PC-3 (cell line): ENCODE measurements at regions not wholly inside any gene's neighbourhood (a gene's known extent, or its start where the extent isn't known, plus 50 kb on each side); places are given as distances from the start of the nearest gene placed in this dataset.
"Not testable (repeated sequence)": the region's sequence is repeated elsewhere in the genome, so short reads cannot be mapped to it uniquely, and the experiment has no call there.

Experiments
- ATAC-seq: fragments of 200-7000 bp; cut with Tn5 transposase; 2 replicates; pipeline ENCODE4 v1.9.1; 2020; ENCODE audit warnings: mild to moderate bottlenecking, moderate library complexity
- BruUV-seq: library from RNA; stranded (reverse); fragments of 400-500 nt; replicated peaks from 2 replicates; lab custom pipeline; 2021; lab: Mats Ljungman, UMichigan
- CTCF ChIA-PET: fragments of 300-600 bp; sonication (Branson Sonifier 250); formaldehyde crosslinking; loops from one replicate; lab custom pipeline; 2022; ENCODE audit warnings: antibody characterized with exemption; lab: Charles Lee
- POLR2A ChIA-PET: fragments of 300-600 bp; sonication (Branson Sonifier 250); formaldehyde crosslinking; loops from one replicate; lab custom pipeline; 2022; ENCODE audit warnings: antibody characterized with exemption; ENCODE audit not compliant: unreplicated experiment; lab: Charles Lee
- DNase-seq: peaks from one replicate; pipeline ENCODE4 v3.0.0-alpha.2; 2015
- H2AFZ ChIP-seq: fragments of 300-600 bp; sonication (generic); 2 replicates; pipeline ENCODE4 v1.6.0; 2016; ENCODE audit warnings: antibody characterized with exemption, low read length
- H3F3A ChIP-seq: fragments of 300-600 bp; sonication (generic); one replicate; pipeline ENCODE4 v1.6.0; 2017; ENCODE audit warnings: antibody characterized with exemption, low read length, control low read depth, mild to moderate bottlenecking; ENCODE audit not compliant: unreplicated experiment
- H3K27ac ChIP-seq: fragments of 300-600 bp; sonication (generic); 2 replicates; pipeline ENCODE4 v1.5.1; 2016; ENCODE audit warnings: mild to moderate bottlenecking, low read length
- H3K27me3 ChIP-seq: fragments of 300-600 bp; sonication (generic); 2 replicates; pipeline ENCODE4 v1.6.1; 2016; ENCODE audit warnings: low read length, mixed read lengths
- H3K36me3 ChIP-seq: fragments of 300-600 bp; sonication (generic); 2 replicates; pipeline ENCODE4 v1.6.1; 2016; ENCODE audit warnings: low read depth, mixed run types, low read length, mixed read lengths
- H3K4me1 ChIP-seq: fragments of 300-600 bp; sonication (generic); 2 replicates; pipeline ENCODE4 v1.5.1; 2016; ENCODE audit warnings: low read length; ENCODE audit not compliant: insufficient read depth
- H3K4me2 ChIP-seq: fragments of 300-600 bp; sonication (generic); 2 replicates; pipeline ENCODE4 v1.6.0; 2016; ENCODE audit warnings: low read length
- H3K4me3 ChIP-seq: fragments of 300-600 bp; sonication (generic); 2 replicates; pipeline ENCODE4 v1.5.1; 2016; ENCODE audit warnings: mild to moderate bottlenecking, low read length, mixed read lengths
- H3K79me2 ChIP-seq: fragments of 300-600 bp; sonication (generic); 2 replicates; pipeline ENCODE4 v1.6.1; 2017; ENCODE audit warnings: low read length, mixed read lengths
- H3K9ac ChIP-seq: fragments of 300-600 bp; sonication (generic); 2 replicates; pipeline ENCODE4 v1.6.0; 2016; ENCODE audit warnings: mild to moderate bottlenecking, low read length
- H3K9me2 ChIP-seq: fragments of 300-600 bp; sonication (generic); replicated peaks from 2 replicates; pipeline ENCODE4 v1.6.1; 2016; ENCODE audit warnings: mixed run types, low read length, mixed read lengths
- H3K9me3 ChIP-seq: fragments of 300-600 bp; sonication (generic); 2 replicates; pipeline ENCODE4 v1.6.1; 2016; ENCODE audit warnings: low read length, mixed read lengths
- H4K20me1 ChIP-seq: fragments of 300-600 bp; sonication (generic); 2 replicates; pipeline ENCODE4 v1.6.1; 2016; ENCODE audit warnings: low read length, mixed read lengths
- EZH2 ChIP-seq: fragments of 300-600 bp; sonication (generic); IDR thresholded peaks from one replicate; pipeline ENCODE4 v1.6.1; 2017; ENCODE audit warnings: antibody characterized with exemption, mild to moderate bottlenecking, low read length; ENCODE audit not compliant: unreplicated experiment
- EZH2phosphoT487 ChIP-seq: fragments of 300-600 bp; sonication (generic); IDR thresholded peaks from 2 replicates; pipeline ENCODE4 v1.6.1; 2018; ENCODE audit warnings: mild to moderate bottlenecking, antibody characterized with exemption, low read length, borderline replicate concordance
- intact Hi-C: fragments of 100-400 bp; cut with micrococcal nuclease; formaldehyde crosslinking; loops from 2 replicates; pipeline ENCODE4 v1.9.0; 2023
- TF ChIP-seq, protein P1 (sequence below): fragments of 300-600 bp; sonication (generic); conservative IDR thresholded peaks from 2 replicates; pipeline ENCODE4 v1.5.1; 2017; ENCODE audit warnings: antibody characterized with exemption, low read depth, mild to moderate bottlenecking, low read length

GRCh38 chr1:111054656-111055055 is 85.2 kb downstream of the DRAM2 start:
- DNase-seq (no peak), ATAC-seq (no peak)
- BruUV-seq, result no TSS peak
- H3K9me3 ChIP-seq, result no peaks in the 10 kb centered on the region
- no peak overlapping the region for H3K9ac ChIP-seq
- no peak overlapping the region for H3K4me2 ChIP-seq
- intact Hi-C loops, result no loop called here
- no peaks in the 10 kb centered on the region for H3K4me1 ChIP-seq
- CTCF ChIA-PET, result no interaction called here
- H4K20me1 ChIP-seq, result no peaks in the 10 kb centered on the region
- no peaks in the 10 kb centered on the region for H3K79me2 ChIP-seq
- H3F3A ChIP-seq, result no peaks in the 10 kb centered on the region
- H3K27me3 ChIP-seq, result no peaks in the 10 kb centered on the region; the same call in 1 of the 2 replicates
- H2AFZ ChIP-seq, result no peak overlapping the region
- H3K36me3 ChIP-seq, result no peaks in the 10 kb centered on the region
- POLR2A ChIA-PET, result no interaction called here
- TF ChIP-seq, protein P1, sequence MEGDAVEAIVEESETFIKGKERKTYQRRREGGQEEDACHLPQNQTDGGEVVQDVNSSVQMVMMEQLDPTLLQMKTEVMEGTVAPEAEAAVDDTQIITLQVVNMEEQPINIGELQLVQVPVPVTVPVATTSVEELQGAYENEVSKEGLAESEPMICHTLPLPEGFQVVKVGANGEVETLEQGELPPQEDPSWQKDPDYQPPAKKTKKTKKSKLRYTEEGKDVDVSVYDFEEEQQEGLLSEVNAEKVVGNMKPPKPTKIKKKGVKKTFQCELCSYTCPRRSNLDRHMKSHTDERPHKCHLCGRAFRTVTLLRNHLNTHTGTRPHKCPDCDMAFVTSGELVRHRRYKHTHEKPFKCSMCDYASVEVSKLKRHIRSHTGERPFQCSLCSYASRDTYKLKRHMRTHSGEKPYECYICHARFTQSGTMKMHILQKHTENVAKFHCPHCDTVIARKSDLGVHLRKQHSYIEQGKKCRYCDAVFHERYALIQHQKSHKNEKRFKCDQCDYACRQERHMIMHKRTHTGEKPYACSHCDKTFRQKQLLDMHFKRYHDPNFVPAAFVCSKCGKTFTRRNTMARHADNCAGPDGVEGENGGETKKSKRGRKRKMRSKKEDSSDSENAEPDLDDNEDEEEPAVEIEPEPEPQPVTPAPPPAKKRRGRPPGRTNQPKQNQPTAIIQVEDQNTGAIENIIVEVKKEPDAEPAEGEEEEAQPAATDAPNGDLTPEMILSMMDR, result no peak
- TF ChIP-seq EZH2 (no peak), EZH2phosphoT487 (no peak)
- H3K4me3 ChIP-seq, result no peak overlapping the region
- no peaks in the 10 kb centered on the region for H3K9me2 ChIP-seq
- no peak overlapping the region for H3K27ac ChIP-seq

DNA sequence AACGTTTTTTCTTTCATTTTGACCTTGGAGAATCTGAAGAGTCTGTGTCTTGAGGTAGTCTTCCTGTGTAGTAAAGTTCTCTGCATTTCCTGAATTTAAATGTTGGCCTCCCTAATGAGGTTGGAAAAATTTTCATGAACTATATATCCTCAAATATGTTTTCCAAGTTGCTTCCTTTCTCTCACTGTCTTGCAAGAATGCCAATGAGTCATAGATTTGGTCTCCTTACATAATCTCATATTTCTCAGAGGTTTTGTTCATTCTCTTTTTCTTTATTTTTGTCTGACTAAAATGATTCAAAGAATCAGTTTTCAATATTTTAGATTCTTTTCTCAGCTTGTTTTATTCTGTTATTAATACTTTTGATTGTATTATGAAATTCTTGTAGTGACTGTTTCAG is 87.6 kb downstream of the DRAM2 start:
- DNase-seq (peak; percentile 9), ATAC-seq (no peak)
- H3K79me2 ChIP-seq, result no peaks in the 10 kb centered on the region
- no peaks in the 10 kb centered on the region for H3K9me2 ChIP-seq
- no peak overlapping the region for H3K4me2 ChIP-seq
- peaks cover 5% of the 10 kb centered on the region; the same call in 1 of the 2 replicates for H3K27me3 ChIP-seq
- BruUV-seq, result no TSS peak
- no peaks in the 10 kb centered on the region for H4K20me1 ChIP-seq
- no peak overlapping the region for H3K9ac ChIP-seq
- H3K36me3 ChIP-seq, result no peaks in the 10 kb centered on the region
- ChIA-PET POLR2A (no interaction called here), CTCF (no interaction called here)
- no peak overlapping the region for H3K27ac ChIP-seq
- H3K4me3 ChIP-seq, result no peak overlapping the region
- H3F3A ChIP-seq, result no peaks in the 10 kb centered on the region
- no peak for TF ChIP-seq EZH2
- TF ChIP-seq EZH2phosphoT487, result no peak
- TF ChIP-seq, protein P1, result no peak
- no peaks in the 10 kb centered on the region for H3K4me1 ChIP-seq
- no peak overlapping the region for H2AFZ ChIP-seq
- no peaks in the 10 kb centered on the region for H3K9me3 ChIP-seq
- intact Hi-C loops, result no loop called here

GRCh38 chr1:111048253-111048652 is 84.5 kb upstream of the LRIF1 start:
- H3K9me2 ChIP-seq, H3K4me1 ChIP-seq, H3K9ac ChIP-seq, BruUV-seq, H3K27me3 ChIP-seq, H3K4me3 ChIP-seq, CTCF ChIA-PET, ATAC-seq, H3K79me2 ChIP-seq, DNase-seq, POLR2A ChIA-PET, H3K36me3 ChIP-seq, H3F3A ChIP-seq, H3K27ac ChIP-seq, H3K9me3 ChIP-seq, H4K20me1 ChIP-seq, H2AFZ ChIP-seq, intact Hi-C loops, H3K4me2 ChIP-seq: not testable (repeated sequence)
